A172 (cell line): ENCODE measurements at regions not wholly inside any gene's neighbourhood (a gene's known extent, or its start where the extent isn't known, plus 50 kb on each side); places are given as distances from the start of the nearest gene placed in this dataset.

Source experiments
- DNase-seq: peaks from one replicate; pipeline ENCODE4 v3.0.0-alpha.2; 2015; ENCODE audit warnings: low spot score

GRCh38 chr10:56624082-56624481, 263.0 kb upstream of the ZWINT start:
- no peak for DNase-seq

GRCh38 chr10:56623064-56623463, 262.0 kb upstream of the ZWINT start:
- no peak for DNase-seq

GRCh38 chr10:56622335-56622973, 261.4 kb upstream of the ZWINT start:
- DNase-seq: peak; percentile 27

GRCh38 chr10:56606202-56606601, 245.1 kb upstream of the ZWINT start:
- no peak for DNase-seq

- DNase-seq: peak; percentile 20
Observed at GRCh38 chr10:56605051-56605450, 244.0 kb upstream of the ZWINT start.

- DNase-seq: no peak
Observed at GRCh38 chr10:56604624-56605023, 243.6 kb upstream of the ZWINT start.

GRCh38 chr10:56599201-56599600, 238.1 kb upstream of the ZWINT start:
- no peak for DNase-seq

GRCh38 chr10:56596257-56596656, 235.2 kb upstream of the ZWINT start:
- DNase-seq: no peak

- DNase-seq: no peak
Observed at GRCh38 chr10:56593120-56593519, 232.1 kb upstream of the ZWINT start.

GRCh38 chr10:56586461-56586891, 225.4 kb upstream of the ZWINT start:
- no peak for DNase-seq

- DNase-seq: no peak
Observed at GRCh38 chr10:56585447-56586171, 224.6 kb upstream of the ZWINT start.

- no peak for DNase-seq
Observed at GRCh38 chr10:56583316-56583715, 222.3 kb upstream of the ZWINT start.

- no peak for DNase-seq
Observed at GRCh38 chr10:56567580-56567979, 206.5 kb upstream of the ZWINT start.

GRCh38 chr10:56561336-56561735, 200.3 kb upstream of the ZWINT start:
- no peak for DNase-seq

GRCh38 chr10:56551037-56551436, 190.0 kb upstream of the ZWINT start:
- no peak for DNase-seq

GRCh38 chr10:56547163-56547562, 186.1 kb upstream of the ZWINT start:
- DNase-seq: no peak

- DNase-seq: peak; percentile 93
Observed at GRCh38 chr10:56537984-56538383, 176.9 kb upstream of the ZWINT start.

GRCh38 chr10:56522166-56522565, 161.1 kb upstream of the ZWINT start:
- no peak for DNase-seq

- DNase-seq: no peak
Observed at GRCh38 chr10:56508562-56508961, 147.5 kb upstream of the ZWINT start.

GRCh38 chr10:56507033-56507432, 146.0 kb upstream of the ZWINT start:
- no peak for DNase-seq

- DNase-seq: no peak
Observed at GRCh38 chr10:56505555-56505954, 144.5 kb upstream of the ZWINT start.

- DNase-seq: no peak
Observed at GRCh38 chr10:56496186-56496486, 135.1 kb upstream of the ZWINT start.

- no peak for DNase-seq
Observed at GRCh38 chr10:56487746-56488145, 126.7 kb upstream of the ZWINT start.
